Amygdala (tissue), 56 donors: ENCODE measurements at regions not wholly inside any gene's neighbourhood (a gene's known extent, or its start where the extent isn't known, plus 50 kb on each side); places are given as distances from the start of the nearest gene placed in this dataset.
A peak's percentile ranks its signal among the peaks of the same experiment; 100 is the strongest.

Experiments used
- DNase-seq, 56 donors: peaks; one replicate each; lab custom pipeline; 2025; lab: John Stamatoyannopoulos, UW

- peak in 26 of 56 donors; percentile 3 to 56 (median 24) for DNase-seq
These were observed 221.0 kb downstream of the HIPK3 start for GRCh38 chr11:33478111-33478573.

GRCh38 chr11:33476945-33477606, 219.9 kb downstream of the HIPK3 start:
- no peak for DNase-seq

- DNase-seq: peak in 29 of 56 donors; percentile 3 to 66 (median 28)
These were observed 218.8 kb downstream of the HIPK3 start for GRCh38 chr11:33475993-33476392.

GRCh38 chr11:33474866-33475265, 217.7 kb downstream of the HIPK3 start:
- DNase-seq: peak in 1 of 56 donors; percentile 9

- DNase-seq: no peak
These were observed 214.4 kb downstream of the HIPK3 start for GRCh38 chr11:33471541-33471940.

GRCh38 chr11:33467966-33468365, 210.8 kb downstream of the HIPK3 start:
- DNase-seq: no peak

GRCh38 chr11:33463059-33463458, 205.9 kb downstream of the HIPK3 start:
- no peak for DNase-seq

- no peak for DNase-seq
These were observed 204.4 kb downstream of the HIPK3 start for GRCh38 chr11:33461369-33462125.

- DNase-seq: no peak
These were observed 200.8 kb downstream of the HIPK3 start for GRCh38 chr11:33457948-33458347.

- no peak for DNase-seq
These were observed 198.8 kb downstream of the HIPK3 start for GRCh38 chr11:33455867-33456463.

GRCh38 chr11:33454264-33454663, 197.1 kb downstream of the HIPK3 start:
- DNase-seq: no peak

GRCh38 chr11:33452836-33453624, 195.8 kb downstream of the HIPK3 start:
- DNase-seq: no peak

- DNase-seq: no peak
These were observed 194.2 kb downstream of the HIPK3 start for GRCh38 chr11:33451364-33451763.

GRCh38 chr11:33449798-33450197, 192.6 kb downstream of the HIPK3 start:
- DNase-seq: no peak

- DNase-seq: no peak
These were observed 191.4 kb downstream of the HIPK3 start for GRCh38 chr11:33448461-33449130.

- no peak for DNase-seq
These were observed 188.6 kb downstream of the HIPK3 start for GRCh38 chr11:33445761-33446161.

- peak in 7 of 56 donors; percentile 3 to 33 (median 14) for DNase-seq
These were observed 187.8 kb downstream of the HIPK3 start for GRCh38 chr11:33444835-33445594.

- DNase-seq: no peak
These were observed 186.5 kb downstream of the HIPK3 start for GRCh38 chr11:33443684-33444083.

GRCh38 chr11:33438301-33438700, 181.1 kb downstream of the HIPK3 start:
- peak in 9 of 56 donors; percentile 1 to 21 (median 8) for DNase-seq
